Midbrain (tissue), 1 donor: ENCODE measurements at regions not wholly inside any gene's neighbourhood (a gene's known extent, or its start where the extent isn't known, plus 50 kb on each side); places are given as distances from the start of the nearest gene placed in this dataset.

Source experiments
- DNase-seq: peaks from one replicate; lab custom pipeline; 2025; lab: John Stamatoyannopoulos, UW

DNA sequence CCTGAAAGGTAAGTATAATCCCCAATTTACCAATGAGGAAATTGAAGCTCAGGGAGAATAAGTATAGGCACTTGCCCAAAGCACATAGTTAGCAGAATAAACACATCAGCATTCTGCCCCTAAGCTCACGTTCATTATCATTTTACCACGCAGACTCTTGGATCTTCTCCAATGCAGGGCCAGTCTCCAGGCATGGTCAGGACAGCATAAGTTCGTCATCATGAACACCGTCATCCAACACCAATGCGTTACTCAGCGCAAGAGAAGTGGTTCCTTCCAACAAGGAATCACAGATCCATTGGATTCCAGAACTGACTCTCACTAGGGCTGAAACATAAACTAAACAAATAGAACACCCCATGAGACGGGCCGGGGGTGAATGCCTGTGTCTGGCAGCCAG, 86.5 kb upstream of the GPM6B start:
- DNase-seq: no peak

DNA sequence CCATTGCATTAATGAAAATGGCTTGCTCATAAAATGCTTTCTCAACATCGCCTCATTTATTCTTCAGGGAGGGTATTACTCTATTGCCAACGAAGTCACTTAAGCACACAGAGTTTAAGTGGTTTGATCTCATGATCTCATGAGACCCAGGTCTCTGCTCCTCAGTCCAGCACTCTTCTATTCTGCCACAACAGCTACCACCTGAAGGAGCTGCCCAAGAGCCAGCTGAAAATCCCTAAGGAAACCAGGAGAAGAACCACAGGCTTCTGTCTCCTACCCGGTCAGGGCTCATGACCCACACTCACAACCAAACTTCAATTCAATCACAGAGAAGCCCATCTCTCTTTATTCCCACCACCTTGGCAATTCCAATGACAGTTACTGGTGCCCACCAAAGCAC, 85.5 kb upstream of the GPM6B start:
- no peak for DNase-seq

DNA sequence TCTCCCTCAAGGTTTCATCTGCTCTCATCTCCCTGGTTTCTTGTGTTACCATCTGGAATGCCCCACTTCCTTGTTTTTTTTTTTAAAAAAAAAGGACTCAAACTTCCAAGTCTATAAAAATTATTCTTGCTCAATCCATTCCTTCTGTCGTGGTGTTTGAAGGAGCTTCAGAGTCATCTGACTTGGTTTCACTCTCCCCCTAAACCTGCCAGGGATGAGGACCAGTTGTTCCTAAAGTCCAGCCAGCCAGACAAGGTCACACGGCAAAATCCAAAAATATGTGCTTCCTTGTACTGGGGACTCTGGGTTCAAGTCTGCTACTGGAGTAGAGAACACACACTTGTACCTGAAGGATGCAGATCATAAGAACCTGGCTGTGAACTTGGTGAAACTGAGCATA, 84.5 kb upstream of the GPM6B start:
- DNase-seq: no peak

DNA sequence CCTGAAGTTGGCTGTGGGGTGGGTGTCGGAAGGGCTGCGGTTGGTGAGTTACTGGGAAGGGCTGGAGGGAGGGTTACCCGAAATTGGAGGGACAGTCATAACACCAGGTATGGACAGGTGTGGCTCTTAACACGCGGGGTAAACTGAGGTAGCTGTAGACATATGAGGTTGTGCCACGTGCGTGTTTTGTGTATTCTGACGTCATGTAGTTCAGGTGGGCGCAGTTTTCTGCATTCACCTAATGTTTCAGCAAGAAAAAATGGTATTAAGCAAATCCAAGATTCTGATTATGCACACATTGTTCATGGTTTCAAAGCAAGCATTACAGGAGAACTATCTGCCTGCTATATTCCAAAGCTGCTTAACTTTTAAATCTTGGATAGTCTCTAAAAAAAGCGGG, 83.5 kb upstream of the GPM6B start:
- DNase-seq: no peak

GRCh38 chrX:13899607-13900006, 82.7 kb upstream of the GPM6B start:
- DNase-seq: no peak

DNA sequence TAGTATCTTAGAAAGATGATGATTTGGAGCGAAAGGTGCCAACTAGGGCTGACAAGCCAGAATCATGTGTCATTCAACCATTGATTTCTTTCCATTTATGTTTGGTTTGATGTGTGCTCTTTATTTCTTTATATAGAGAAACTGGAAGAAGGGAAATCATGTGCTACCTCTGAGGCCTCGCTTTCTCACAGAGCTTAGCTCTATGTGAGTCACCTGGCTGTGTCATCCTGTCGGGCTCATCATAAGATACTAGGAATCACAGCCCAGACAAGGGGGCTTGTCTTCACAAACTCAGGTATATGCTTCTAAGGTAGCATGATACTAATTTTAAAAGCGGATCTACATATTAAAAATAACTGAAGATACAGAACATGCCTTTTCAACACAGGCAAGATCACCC, 81.7 kb upstream of the GPM6B start:
- no peak for DNase-seq

- peak; percentile 52 for DNase-seq
Measured at GRCh38 chrX:13898083-13898482, 81.2 kb upstream of the GPM6B start.

- no peak for DNase-seq
Measured at GRCh38 chrX:13897566-13897965, 80.7 kb upstream of the GPM6B start.

GRCh38 chrX:13894888-13895565, 78.1 kb upstream of the GPM6B start:
- no peak for DNase-seq

- DNase-seq: no peak
Measured at GRCh38 chrX:13893826-13894225, 76.9 kb upstream of the GPM6B start.

GRCh38 chrX:13892856-13893255, 76.0 kb upstream of the GPM6B start:
- DNase-seq: no peak

- DNase-seq: peak; percentile 88
Measured at GRCh38 chrX:13891377-13892140, 74.7 kb upstream of the GPM6B start.

GRCh38 chrX:13890806-13891205, 73.9 kb upstream of the GPM6B start:
- DNase-seq: no peak

DNA sequence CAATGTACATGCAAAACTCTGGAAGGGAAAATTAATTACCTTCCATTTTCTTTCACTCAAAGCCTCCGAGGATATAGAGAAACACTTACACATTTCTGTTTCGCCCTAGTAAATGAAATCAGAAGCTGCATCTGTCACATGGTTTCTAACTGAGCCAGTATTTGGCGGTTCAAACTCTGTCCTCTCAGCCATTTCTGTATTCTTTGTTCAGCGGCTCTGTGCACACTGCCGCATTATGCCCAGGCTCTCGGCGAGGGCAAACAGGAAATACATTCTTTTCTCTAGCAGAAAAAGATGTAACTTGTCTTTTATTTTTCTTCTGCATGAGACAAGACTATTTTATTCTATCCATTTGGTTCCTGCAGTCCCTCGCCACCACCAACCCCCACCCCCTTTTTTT, 71.4 kb upstream of the GPM6B start:
- DNase-seq: peak; percentile 80

GRCh38 chrX:13885591-13885990, 68.7 kb upstream of the GPM6B start:
- no peak for DNase-seq

- DNase-seq: no peak
Measured at GRCh38 chrX:13876652-13877051, 59.8 kb upstream of the GPM6B start.

DNA sequence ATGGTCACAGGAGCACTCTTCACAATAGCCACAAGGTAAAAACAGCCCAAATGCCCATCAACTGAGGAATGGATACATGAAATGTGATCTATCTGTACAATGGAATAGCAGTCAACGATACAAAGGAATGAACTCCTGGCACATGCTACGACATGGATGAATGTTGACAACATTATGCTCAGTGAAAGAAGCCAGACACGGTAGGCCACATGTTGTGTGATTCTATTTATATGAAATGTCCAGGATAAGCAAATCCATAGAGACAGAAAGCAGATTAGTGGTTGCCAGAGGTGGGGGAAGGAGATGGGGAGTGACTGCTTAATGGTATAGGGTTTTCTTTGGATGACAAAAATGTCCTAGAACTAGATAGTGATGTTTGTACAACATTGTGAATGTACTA, 58.7 kb upstream of the GPM6B start:
- DNase-seq: no peak

DNA sequence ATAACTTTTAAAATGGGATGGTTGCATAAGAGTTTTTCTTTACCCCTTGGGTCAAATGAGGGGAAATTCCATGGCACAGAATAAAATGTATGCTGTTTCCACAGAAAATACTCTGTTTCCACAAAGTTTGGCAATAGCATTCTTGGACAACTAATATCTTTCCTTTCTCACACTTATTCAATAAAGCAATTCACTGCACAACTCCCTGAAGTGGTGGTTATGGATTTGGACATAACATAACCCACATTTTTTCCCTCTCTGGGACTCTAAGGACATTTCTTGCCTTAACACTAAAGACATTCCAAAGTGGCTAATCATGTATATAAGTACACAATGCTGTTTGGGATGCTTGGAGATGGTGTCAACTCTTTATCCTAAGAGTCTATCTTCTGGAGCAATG, 51.7 kb upstream of the GPM6B start:
- no peak for DNase-seq
